KG1 (cell line): ENCODE measurements at regions not wholly inside any gene's neighbourhood (a gene's known extent, or its start where the extent isn't known, plus 50 kb on each side); places are given as distances from the start of the nearest gene placed in this dataset.

Experiments used
- DNase-seq: peaks from one replicate; lab custom pipeline; 2025; lab: John Stamatoyannopoulos, UW

DNA sequence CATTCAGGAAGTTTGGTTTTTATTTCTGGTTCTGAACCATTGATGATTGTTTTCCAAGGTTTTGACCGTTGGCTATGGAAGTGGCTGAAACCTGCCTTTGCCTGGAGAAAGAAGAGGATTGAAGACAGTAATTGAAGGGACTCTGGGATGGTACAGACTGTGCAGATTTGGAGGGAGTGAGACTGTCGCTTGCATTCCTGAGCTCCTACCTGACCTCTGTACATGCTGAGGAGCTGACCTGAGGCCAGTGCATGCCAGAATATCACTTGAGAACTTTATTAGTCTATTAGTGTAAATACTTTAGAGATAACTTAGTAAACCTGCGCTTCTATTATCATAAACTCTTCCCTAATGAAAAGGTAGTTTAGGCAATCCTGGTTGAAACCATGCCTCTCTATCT lies 276.4 kb downstream of the IRS2 start:
- no peak for DNase-seq

DNA sequence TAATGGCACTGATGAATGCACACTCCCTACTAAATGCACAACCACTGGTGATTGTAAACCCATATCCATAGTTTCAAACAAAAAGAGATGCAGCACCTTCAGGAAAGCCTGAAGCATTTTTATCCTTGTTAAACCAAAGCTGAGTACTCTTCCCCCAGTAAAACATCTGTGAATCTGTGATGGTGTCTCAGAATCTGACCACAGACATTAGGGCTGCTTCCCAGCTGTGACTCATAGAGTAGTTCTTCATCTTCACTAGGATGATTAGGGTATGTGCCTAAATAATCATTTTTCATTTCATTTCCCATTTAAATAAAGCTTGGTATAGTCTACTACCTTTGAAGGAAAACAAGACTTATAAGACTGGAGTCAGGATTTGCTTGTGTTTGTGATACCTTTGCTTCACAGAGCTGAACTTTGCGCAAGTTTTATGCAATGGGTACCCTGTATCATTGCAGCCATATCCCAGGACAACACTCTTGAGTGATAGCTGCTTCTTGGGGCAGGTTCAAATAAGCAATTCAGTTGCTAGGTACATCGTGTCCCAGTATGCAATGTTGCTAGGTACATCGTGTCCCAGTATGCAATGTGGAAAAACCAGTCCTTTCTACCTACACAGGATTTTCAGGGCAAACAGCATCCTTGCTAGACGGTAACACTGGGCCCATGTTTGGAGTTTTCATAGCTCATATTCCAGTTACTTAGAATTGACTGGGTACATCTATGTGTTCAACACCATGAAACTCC lies 277.1 kb downstream of the IRS2 start:
- DNase-seq, result no peak

DNA sequence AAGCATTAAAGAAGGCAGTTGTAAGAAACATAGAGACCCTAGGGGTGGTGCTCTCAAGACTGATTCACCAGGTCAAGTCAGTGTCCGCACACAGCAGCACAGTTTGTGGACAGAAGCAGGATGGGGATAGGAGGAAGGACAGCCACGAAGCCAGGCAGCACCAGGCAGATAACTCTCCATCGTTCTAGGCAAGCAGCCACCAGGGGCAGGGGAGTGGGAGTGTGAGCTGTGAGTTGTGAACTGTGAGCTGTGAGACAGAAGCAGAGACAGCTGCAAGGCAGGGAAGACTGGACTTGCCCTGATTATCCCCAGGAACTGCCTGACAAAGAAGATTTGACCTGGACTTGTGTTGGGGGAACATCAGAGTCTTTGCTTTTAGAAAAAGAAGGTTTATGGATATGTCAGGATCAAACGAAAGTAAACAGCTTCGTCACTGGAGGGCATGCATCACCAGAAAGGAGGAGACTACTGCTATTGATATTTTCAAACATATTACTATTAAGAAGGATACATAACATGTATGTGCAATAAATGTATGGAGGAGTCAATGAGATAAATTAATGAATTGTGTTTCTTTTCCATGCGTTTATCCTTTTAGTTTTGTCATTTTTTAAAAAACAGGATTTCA lies 286.1 kb downstream of the IRS2 start:
- no peak for DNase-seq

DNA sequence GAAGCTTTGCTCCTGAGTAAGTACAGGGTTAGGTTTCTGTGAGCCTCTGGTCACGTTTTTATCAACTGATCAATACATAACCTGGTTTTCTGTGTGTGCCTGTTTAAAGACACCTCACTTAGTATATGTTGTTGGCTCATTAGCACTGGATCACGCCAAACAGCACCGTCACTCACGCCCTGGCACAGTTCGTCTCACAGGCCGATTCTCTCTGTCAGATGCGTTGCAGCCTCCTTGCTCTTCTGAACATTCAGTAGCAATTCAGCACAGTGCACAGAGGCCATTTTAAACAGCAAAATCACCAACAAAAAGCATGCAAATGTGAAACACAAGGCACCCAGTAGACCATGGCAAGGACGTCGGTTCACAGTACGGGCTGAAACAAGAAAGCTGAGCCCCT lies 288.5 kb downstream of the IRS2 start:
- no peak for DNase-seq

DNA sequence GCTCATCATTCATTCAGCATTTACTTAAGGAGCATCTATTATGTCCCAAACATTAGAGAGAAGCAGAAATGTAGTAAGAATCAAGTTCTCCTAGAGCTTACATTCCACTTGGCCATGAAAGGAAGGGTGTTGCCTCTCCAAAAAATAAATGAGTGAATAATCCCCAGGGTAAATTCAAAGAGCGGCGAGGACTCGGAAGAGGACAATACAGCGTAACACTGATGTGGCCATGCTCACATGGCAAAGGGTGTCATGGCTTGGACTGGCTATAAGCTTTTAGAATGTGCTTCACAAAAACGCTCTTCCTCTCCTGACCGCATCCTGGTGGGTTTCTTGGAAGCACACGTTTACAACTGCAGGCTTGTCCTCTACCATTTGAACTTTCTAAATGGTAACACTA lies 290.2 kb downstream of the IRS2 start:
- DNase-seq, result no peak

- DNase-seq, result no peak
Observed at GRCh38 chr13:109494925-109495369, 291.4 kb downstream of the IRS2 start.

GRCh38 chr13:109485136-109485794 lies 301.1 kb downstream of the IRS2 start:
- no peak for DNase-seq

DNA sequence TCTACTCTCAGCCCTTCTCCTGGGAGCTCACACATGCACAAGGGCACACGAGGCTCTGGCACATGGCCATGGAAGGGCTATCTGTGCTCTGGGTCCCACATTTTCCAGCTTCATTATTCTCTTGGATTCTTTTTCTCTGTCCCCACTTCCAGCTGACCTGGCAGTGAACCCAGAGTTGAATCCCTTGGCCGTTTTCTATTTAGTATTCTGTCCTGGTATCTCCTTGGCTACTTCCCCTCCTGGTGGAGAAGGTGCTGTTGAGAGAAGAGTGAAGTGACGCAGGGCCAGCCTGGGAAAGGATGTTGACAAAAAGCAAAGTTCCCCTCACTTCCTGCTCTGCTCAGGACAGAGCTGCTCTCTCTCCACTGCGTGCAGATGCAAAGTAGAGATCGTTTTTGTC lies 303.1 kb downstream of the IRS2 start:
- no peak for DNase-seq

DNA sequence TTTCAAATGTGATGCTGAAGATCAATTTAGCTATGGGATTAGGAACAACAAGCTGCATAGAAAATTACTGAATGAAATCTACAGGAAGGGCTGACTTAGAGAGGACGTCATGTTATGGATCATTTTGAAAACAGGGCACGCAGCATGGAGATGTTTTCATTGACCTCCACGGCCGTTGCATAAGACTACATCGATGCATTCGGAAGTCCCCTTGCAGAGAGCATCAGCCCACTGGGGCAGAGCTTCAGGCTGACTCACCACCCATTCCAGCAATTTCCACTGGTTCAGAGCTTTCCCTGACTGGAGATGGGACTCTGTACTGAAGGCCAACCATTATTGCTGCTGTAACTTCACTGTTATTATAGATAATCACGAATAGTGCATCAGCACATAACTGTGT lies 305.3 kb downstream of the IRS2 start:
- DNase-seq, result no peak

- DNase-seq, result no peak
Observed at GRCh38 chr13:109480011-109480955, 306.1 kb downstream of the IRS2 start.

GRCh38 chr13:109479534-109479933 lies 306.8 kb downstream of the IRS2 start:
- no peak for DNase-seq

DNA sequence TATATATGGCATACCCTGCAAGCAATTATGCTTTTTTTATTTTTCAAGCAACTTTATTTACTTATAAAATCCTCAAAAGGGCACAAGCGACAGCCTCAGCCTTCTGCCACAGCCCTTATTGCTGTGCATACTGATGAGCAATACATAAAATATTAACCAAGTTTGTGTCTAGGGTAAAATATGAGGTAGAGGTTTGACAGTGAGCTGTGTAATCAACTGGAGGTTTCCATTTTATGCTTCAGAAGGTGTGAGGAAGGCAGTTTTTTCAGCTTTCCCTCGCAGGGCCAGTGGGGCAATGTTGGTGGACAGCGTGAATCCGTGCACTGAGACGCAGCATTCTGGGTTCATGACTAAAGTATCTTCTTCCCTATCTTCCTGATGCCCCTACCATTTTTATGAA lies 310.4 kb downstream of the IRS2 start:
- DNase-seq, result no peak

DNA sequence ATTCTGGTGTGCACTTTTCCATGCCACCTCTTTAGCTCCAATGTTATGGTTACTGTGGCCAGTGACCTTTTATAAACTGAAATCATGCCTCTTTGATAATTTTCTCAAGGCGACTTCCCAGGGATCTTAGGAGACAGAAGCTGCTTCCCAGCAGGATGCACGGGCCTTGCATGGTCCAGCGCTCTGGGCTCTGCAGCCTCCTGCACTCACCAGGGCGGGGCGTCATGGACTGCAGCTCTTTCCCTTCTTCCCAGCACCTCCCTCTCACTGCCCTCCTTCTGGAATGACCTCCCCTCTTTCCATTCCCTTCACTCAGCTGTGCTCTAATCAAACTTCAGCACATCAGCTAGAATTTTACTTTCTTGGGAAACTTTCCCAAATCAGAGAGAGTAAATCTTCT lies 318.3 kb downstream of the IRS2 start:
- no peak for DNase-seq

DNA sequence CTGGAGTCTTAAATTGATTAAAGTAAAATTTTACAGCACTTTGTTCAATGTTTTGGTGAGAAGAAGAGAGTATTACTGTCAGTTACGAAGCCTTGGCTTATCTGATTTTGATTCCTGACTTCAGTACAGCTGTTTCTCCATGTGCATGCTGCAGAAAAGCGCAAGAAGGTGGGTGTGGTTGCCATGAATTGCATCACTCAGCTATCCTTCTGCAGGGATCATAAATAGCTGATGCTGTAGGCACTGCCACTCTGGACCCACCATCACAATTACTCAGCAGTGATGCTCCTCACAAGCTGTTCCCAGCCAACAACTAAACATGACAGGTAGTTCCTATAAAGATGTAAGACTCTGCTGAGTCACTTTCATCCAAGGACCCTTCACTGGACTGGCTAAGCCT lies 321.2 kb downstream of the IRS2 start:
- DNase-seq, result no peak

DNA sequence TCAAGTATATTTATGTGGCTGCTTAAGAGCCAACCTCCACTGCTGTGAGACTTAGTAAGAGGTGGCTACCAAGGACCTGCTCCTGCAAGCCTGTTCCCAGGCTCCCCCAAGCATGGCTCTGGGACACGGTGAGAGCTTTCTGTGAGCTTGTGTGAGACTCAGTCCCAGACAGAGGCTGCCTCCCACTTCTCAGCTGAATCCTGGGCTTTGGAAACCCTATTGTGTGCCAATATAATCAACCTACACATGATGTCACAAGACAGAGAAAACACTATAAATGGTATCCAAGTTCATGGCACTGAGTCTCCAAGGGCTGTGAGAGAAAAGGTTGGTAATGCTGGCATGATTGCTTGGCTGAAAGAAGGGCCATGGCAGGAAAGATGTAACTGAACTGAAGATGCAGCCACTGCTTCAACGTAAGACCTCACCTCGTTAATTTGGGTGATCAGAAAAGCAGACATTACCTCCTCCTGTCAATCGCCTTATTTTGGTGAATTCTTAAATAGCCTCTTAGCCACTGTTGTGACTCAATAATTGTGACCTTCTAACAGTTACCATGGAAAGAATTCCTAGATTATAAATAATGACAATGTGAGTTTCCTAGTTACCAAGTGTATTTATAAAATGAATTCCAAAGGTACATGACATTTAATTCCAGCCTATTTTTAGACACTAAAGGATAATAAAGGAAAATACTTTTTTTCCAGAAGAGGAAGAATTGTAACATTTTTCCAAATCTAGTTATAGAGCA lies 332.0 kb downstream of the IRS2 start:
- DNase-seq, result no peak

DNA sequence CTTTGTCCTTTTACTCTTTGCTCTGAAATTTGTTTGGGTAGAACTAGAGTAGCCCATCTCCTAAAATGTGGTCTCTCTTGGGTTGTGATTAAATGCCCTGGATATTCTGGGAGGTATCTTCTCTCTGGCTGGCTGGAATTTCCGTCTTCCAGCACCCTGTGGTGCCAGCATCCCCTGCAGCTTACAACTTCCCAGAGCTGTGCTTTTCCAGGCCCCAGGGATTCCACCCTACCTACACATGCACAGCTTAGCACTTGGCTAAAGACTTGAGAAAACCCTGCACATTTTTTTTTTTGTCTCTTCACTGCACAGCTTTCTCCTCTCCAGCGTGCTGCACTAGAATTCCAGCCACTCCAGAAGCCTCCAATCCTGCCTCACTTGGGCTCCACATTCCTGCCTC lies 334.7 kb downstream of the IRS2 start:
- no peak for DNase-seq

DNA sequence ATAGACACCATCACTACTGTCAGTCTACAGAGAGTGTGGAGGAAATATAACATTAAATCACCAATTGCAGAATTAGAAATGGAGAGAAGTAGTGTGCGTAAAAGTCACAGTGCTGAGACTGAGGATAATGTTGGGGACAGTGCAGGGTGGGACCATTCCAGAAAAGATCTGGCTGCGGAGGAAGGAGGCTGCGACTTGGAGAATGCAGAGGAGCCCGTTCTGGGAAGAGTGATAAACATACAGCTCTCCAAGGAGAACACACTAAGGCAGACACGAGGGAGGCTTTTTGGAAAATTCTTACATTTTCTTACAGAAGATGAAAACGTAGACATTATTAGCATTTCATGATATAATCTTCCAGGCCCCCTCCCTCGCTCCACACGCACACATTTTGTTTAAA lies 337.8 kb downstream of the IRS2 start:
- DNase-seq, result no peak

DNA sequence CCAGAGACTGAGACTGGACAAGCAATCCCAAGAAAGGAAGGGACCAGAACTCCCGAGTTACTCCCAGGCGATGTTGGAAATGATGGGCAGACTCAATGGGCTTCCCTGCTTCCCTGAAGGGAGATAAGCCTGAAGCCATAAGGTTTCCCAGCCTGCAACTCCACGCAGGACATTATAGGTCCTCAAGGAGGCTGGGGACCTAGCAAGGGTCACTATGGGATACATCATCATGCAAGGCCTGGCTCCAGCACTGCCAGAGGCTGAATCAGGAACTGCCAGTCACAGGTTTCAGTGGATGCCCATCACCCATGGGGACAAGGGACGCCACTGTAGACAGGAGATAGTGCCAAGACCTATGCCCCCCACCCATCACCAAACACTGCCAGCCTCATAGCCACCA lies 338.7 kb downstream of the IRS2 start:
- DNase-seq, result no peak

- DNase-seq, result no peak
Observed at GRCh38 chr13:109440320-109440719, 346.1 kb downstream of the IRS2 start.

GRCh38 chr13:109439813-109440212 lies 346.6 kb downstream of the IRS2 start:
- no peak for DNase-seq

DNA sequence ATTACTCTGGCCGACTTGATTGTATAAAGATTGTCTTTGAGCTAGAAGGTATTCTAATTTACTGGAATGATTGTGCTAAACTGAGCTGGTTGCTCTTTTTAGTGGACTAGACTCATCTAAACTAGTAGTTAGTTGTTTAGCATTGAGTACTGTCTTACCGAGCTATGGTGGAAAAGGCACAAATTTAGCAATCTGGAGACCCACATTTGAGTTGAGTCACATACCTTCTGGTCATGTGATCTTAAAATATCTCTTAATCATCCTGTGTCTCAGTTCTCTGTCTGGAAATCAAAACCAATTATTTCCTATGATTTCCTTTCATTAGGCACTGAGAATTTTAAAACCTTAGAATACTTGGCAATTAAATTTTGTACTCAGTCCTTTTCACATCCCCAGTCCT lies 349.5 kb downstream of the IRS2 start:
- no peak for DNase-seq
